Iris pigment epithelial cell (primary cell): ENCODE measurements at regions not wholly inside any gene's neighbourhood (a gene's known extent, or its start where the extent isn't known, plus 50 kb on each side); places are given as distances from the start of the nearest gene placed in this dataset.

Experiments used
- DNase-seq: peaks from one replicate; pipeline ENCODE4 v3.0.0-alpha.2; 2011; ENCODE audit warnings: low read depth

- no peak for DNase-seq
Observed at GRCh38 chr12:84741031-84741430, 171.6 kb downstream of the SLC6A15 start.

- DNase-seq: no peak
Observed at GRCh38 chr12:84740602-84741001, 172.0 kb downstream of the SLC6A15 start.

GRCh38 chr12:84738481-84738972 lies 174.1 kb downstream of the SLC6A15 start:
- DNase-seq: peak; percentile 60

GRCh38 chr12:84732828-84733340 lies 179.7 kb downstream of the SLC6A15 start:
- no peak for DNase-seq

GRCh38 chr12:84730561-84731162 lies 181.9 kb downstream of the SLC6A15 start:
- no peak for DNase-seq

GRCh38 chr12:84727961-84728360 lies 184.6 kb downstream of the SLC6A15 start:
- DNase-seq: peak; percentile 42

- no peak for DNase-seq
Observed at GRCh38 chr12:84726780-84727179, 185.8 kb downstream of the SLC6A15 start.

- no peak for DNase-seq
Observed at GRCh38 chr12:84723988-84724387, 188.6 kb downstream of the SLC6A15 start.

- no peak for DNase-seq
Observed at GRCh38 chr12:84719997-84720396, 192.6 kb downstream of the SLC6A15 start.

GRCh38 chr12:84718906-84719305 lies 193.7 kb downstream of the SLC6A15 start:
- DNase-seq: no peak

- no peak for DNase-seq
Observed at GRCh38 chr12:84712747-84713146, 199.9 kb downstream of the SLC6A15 start.

GRCh38 chr12:84706374-84706773 lies 206.2 kb downstream of the SLC6A15 start:
- no peak for DNase-seq

GRCh38 chr12:84704856-84705255 lies 207.7 kb downstream of the SLC6A15 start:
- no peak for DNase-seq

GRCh38 chr12:84702001-84702400 lies 210.6 kb downstream of the SLC6A15 start:
- DNase-seq: peak; percentile 15

- DNase-seq: peak; percentile 11
Observed at GRCh38 chr12:84701041-84701440, 211.6 kb downstream of the SLC6A15 start.

- DNase-seq: no peak
Observed at GRCh38 chr12:84698576-84699333, 213.8 kb downstream of the SLC6A15 start.

GRCh38 chr12:84696908-84697540 lies 215.6 kb downstream of the SLC6A15 start:
- no peak for DNase-seq

- no peak for DNase-seq
Observed at GRCh38 chr12:84696281-84696680, 216.3 kb downstream of the SLC6A15 start.

GRCh38 chr12:84694116-84694515 lies 218.5 kb downstream of the SLC6A15 start:
- DNase-seq: no peak

GRCh38 chr12:84692071-84692470 lies 220.5 kb downstream of the SLC6A15 start:
- DNase-seq: no peak

- no peak for DNase-seq
Observed at GRCh38 chr12:84691266-84691665, 221.3 kb downstream of the SLC6A15 start.

- no peak for DNase-seq
Observed at GRCh38 chr12:84689638-84690037, 223.0 kb downstream of the SLC6A15 start.

- no peak for DNase-seq
Observed at GRCh38 chr12:84685379-84685778, 227.2 kb downstream of the SLC6A15 start.
